HG02885 (cell line): ENCODE measurements at regions not wholly inside any gene's neighbourhood (a gene's known extent, or its start where the extent isn't known, plus 50 kb on each side); places are given as distances from the start of the nearest gene placed in this dataset.

Experiments used
- ATAC-seq: cut with Tn5 transposase; IDR thresholded peaks from one replicate; pipeline ENCODE4 v1.9.1; 2021; ENCODE audit warnings: mild to moderate bottlenecking; ENCODE audit not compliant: unreplicated experiment, poor library complexity

- ATAC-seq: no peak
Measured at GRCh38 chr1:184919892-184920291, 54.4 kb downstream of the NIBAN1 start.

GRCh38 chr1:184915463-184916090, 58.7 kb downstream of the NIBAN1 start:
- no peak for ATAC-seq

- ATAC-seq: no peak
Measured at GRCh38 chr1:184914149-184914548, 60.2 kb downstream of the NIBAN1 start.

- no peak for ATAC-seq
Measured at GRCh38 chr1:184912392-184912791, 61.9 kb downstream of the NIBAN1 start.

- ATAC-seq: no peak
Measured at GRCh38 chr1:184911830-184912229, 62.5 kb downstream of the NIBAN1 start.

- no peak for ATAC-seq
Measured at GRCh38 chr1:184911103-184911745, 63.1 kb downstream of the NIBAN1 start.

GRCh38 chr1:184910691-184911091, 63.6 kb downstream of the NIBAN1 start:
- ATAC-seq: no peak

- ATAC-seq: no peak
Measured at GRCh38 chr1:184910005-184910404, 64.3 kb downstream of the NIBAN1 start.

- no peak for ATAC-seq
Measured at GRCh38 chr1:184909019-184909418, 65.3 kb downstream of the NIBAN1 start.

GRCh38 chr1:184908506-184908905, 65.8 kb downstream of the NIBAN1 start:
- ATAC-seq: no peak

GRCh38 chr1:184907500-184907899, 66.8 kb downstream of the NIBAN1 start:
- no peak for ATAC-seq

GRCh38 chr1:184906761-184907160, 67.5 kb downstream of the NIBAN1 start:
- ATAC-seq: no peak

GRCh38 chr1:184905601-184906322, 68.5 kb downstream of the NIBAN1 start:
- no peak for ATAC-seq

- no peak for ATAC-seq
Measured at GRCh38 chr1:184903111-184903692, 71.1 kb downstream of the NIBAN1 start.

GRCh38 chr1:184900507-184900906, 73.8 kb downstream of the NIBAN1 start:
- no peak for ATAC-seq

- ATAC-seq: no peak
Measured at GRCh38 chr1:184896000-184896399, 78.3 kb downstream of the NIBAN1 start.

- no peak for ATAC-seq
Measured at GRCh38 chr1:184895086-184895485, 79.2 kb downstream of the NIBAN1 start.

GRCh38 chr1:184893695-184894094, 80.6 kb downstream of the NIBAN1 start:
- no peak for ATAC-seq

- peak; percentile 90 for ATAC-seq
Measured at GRCh38 chr1:184892116-184892515, 82.2 kb downstream of the NIBAN1 start.

GRCh38 chr1:184891440-184891839, 82.9 kb downstream of the NIBAN1 start:
- no peak for ATAC-seq

- no peak for ATAC-seq
Measured at GRCh38 chr1:184890539-184890973, 83.8 kb downstream of the NIBAN1 start.
